ENCODE measurements at regions not wholly inside any gene's neighbourhood (a gene's known extent, or its start where the extent isn't known, plus 50 kb on each side); places are given as distances from the start of the nearest gene placed in this dataset.

GRCh38 chr2:133787207-133787606, 218.9 kb upstream of the NCKAP5 start:
- Histone ChIP-seq H3K27me3 (ENCODE audit: control insufficient read depth, insufficient read depth, low read length) (no peaks in the 10 kb centered on the region), H2BK15ac (ENCODE audit: low read depth, low read length) (peak overlapping the region; percentile 80; the same call in 1 of the 3 replicates), H2AFZ (replicated peaks; ENCODE audit: low read length, poor library complexity) (no peak overlapping the region), H2BK120ac (ENCODE audit: low read depth, low read length) (peak overlapping the region; percentile 100), H3K18ac (ENCODE audit: low read depth, low read length) (peak overlapping the region; percentile 83; the same call in 1 of the 2 replicates), H3K79me1 (ENCODE audit: low read depth in 1 of 2, low read length in 2 of 2) (peaks cover 0 to 25% of the 10 kb centered on the region in 2 experiments; a peak in 2 of 4 replicates), H3K14ac (replicated peaks; ENCODE audit: low read depth, low read length) (peak overlapping the region; percentile 68), H2AK5ac (ENCODE audit: low read depth, low read length) (peak overlapping the region; percentile 66; the same call in 1 of the 2 replicates), H4K91ac (ENCODE audit: insufficient read depth, low read depth, low read length) (peak overlapping the region; percentile 65; the same call in 1 of the 2 replicates), H3K23ac (ENCODE audit: low read depth, low read length) (no peak overlapping the region; the same call in 1 of the 2 replicates), H3K36me3 (ENCODE audit: control insufficient read depth, insufficient read depth, low read length) (no peaks in the 10 kb centered on the region), H3K9me3 (ENCODE audit: control insufficient read depth, insufficient read depth, low read length) (peaks cover 8% of the 10 kb centered on the region), H3K4ac (ENCODE audit: low read depth, low read length) (peak overlapping the region; percentile 99), H4K20me1 (ENCODE audit: insufficient read depth, low read length) (no peaks in the 10 kb centered on the region), H3K9me1 (ENCODE audit: insufficient read depth, low read length) (peaks cover 21% of the 10 kb centered on the region), H3K9ac (ENCODE audit: low read depth, low read length) (no peak overlapping the region), H3K27ac (ENCODE audit: insufficient read depth, low read length) (no peak overlapping the region), H2AK9ac (replicated peaks; ENCODE audit: low read depth, low read length, poor library complexity) (no peak overlapping the region), H3K4me3 (ENCODE audit: insufficient read depth, low read depth, low read length) (no peak overlapping the region), H2BK5ac (ENCODE audit: low read depth, low read length, poor library complexity, severe bottlenecking) (peak overlapping the region; percentile 100), H4K8ac (ENCODE audit: low read depth in 2 of 2, low read length in 2 of 2) (peak overlapping the region; percentile 88), H3K56ac (ENCODE audit: extremely low read depth, insufficient read depth, low read length) (peak overlapping the region; percentile 76; the same call in 1 of the 2 replicates), H3K4me2 (ENCODE audit: low read depth, low read length) (no peak overlapping the region), H4K5ac (ENCODE audit: low read depth, low read length) (peak overlapping the region; percentile 84; the same call in 1 of the 2 replicates), H2BK20ac (ENCODE audit: low read depth, low read length) (peak overlapping the region; percentile 92), H3K4me1 (ENCODE audit: control insufficient read depth, insufficient read depth, low read length) (peaks cover 18% of the 10 kb centered on the region)
- ChIA-PET CTCF (interaction anchor here (0.6 to 1.3 kb wide), 2 partner anchors 8 to 57 kb away, joined by 3 read pairs; no protein-coding TSS in a partner anchor), POLR2A (ENCODE audit: unreplicated experiment) (no interaction called here)
- no TSS peak for BruUV-seq (replicated peaks)
- dilution Hi-C loops (cut with HindIII; ENCODE audit: low sequenced_read_pairs, unreplicated experiment), result no loop called here
- ATAC-seq (ENCODE audit: low read depth) (0 out of 2 replicates have a peak, but pooled peaks have one; percentile 21), DNase-seq (peak; percentile 77)
- in situ Hi-C loops (cut with MboI; ENCODE audit: low sequenced_read_pairs), result no loop called here
- intact Hi-C loops (cut with micrococcal nuclease), result loop anchor here (10.0 kb wide), 1 partner anchor 372 kb away; no protein-coding TSS in a partner anchor
- TF ChIP-seq CEBPB (IDR thresholded peaks at IDR 0.05; ENCODE audit: low read depth, low read length) (peak; percentile 52; the same call in 1 of the 2 replicates), RCOR1 (IDR thresholded peaks at IDR 0.05; ENCODE audit: insufficient replicate concordance, low read length) (peak; percentile 74), RFX5 (IDR thresholded peaks at IDR 0.05; ENCODE audit: low read depth, low read length) (no peak), CTCF (conservative IDR thresholded peaks at IDR 0.05; ENCODE audit: low read depth, low read length) (no peak)
